ENCODE measurements at regions not wholly inside any gene's neighbourhood (a gene's known extent, or its start where the extent isn't known, plus 50 kb on each side); places are given as distances from the start of the nearest gene placed in this dataset.

DNA sequence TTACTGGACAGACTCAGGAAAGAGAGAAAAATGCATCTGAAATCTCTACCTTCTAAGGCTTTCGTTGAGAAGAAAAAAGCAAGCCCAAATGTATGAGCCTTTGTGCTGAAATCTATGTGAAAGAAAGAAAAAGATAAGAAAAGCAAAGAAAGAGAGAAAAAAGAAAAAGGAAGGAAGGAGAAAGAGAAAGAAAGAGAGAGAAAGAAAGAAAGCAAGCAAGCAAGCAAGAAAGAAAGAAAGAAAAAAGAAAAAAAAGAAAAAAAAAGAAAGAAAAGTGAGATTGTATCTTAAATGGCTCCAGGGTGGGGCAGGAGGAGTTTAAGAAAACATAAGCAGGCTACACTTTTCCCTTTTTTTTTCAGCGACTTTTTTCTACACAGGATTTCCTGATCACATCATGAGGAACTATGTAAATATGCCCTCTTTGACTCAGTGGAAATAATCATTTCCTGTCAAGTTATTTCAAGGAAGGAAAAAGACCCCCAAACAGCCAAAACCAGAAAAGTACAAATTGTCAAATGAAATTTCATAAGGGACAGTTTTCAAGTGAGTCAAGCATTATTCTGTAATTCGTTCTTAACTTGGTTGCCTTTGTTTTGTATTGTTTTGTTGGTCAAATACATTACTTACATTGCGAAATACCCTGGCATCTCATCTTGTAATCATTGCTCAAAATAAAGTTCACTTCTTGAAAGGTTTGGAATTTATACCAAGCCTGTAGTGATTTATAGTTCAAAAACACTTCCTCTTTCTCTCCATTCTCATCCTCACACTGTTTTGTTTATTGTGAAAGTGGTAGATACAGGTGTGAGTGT, 79.5 kb upstream of the RNF217 start:
- H3K27ac ChIP-seq, result peak overlapping the region in 1 of 3 donors; percentile 2
- TF ChIP-seq POLR2A (IDR thresholded peaks at IDR 0.05), result no peak
- TF ChIP-seq, protein P1, sequence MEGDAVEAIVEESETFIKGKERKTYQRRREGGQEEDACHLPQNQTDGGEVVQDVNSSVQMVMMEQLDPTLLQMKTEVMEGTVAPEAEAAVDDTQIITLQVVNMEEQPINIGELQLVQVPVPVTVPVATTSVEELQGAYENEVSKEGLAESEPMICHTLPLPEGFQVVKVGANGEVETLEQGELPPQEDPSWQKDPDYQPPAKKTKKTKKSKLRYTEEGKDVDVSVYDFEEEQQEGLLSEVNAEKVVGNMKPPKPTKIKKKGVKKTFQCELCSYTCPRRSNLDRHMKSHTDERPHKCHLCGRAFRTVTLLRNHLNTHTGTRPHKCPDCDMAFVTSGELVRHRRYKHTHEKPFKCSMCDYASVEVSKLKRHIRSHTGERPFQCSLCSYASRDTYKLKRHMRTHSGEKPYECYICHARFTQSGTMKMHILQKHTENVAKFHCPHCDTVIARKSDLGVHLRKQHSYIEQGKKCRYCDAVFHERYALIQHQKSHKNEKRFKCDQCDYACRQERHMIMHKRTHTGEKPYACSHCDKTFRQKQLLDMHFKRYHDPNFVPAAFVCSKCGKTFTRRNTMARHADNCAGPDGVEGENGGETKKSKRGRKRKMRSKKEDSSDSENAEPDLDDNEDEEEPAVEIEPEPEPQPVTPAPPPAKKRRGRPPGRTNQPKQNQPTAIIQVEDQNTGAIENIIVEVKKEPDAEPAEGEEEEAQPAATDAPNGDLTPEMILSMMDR (IDR thresholded peaks at IDR 0.05), result no peak
- no peaks in the 10 kb centered on the region for H3K36me3 ChIP-seq
- ATAC-seq (peak; percentile 31 to 88 (median 58)), DNase-seq (no peak)
- no peaks in the 10 kb centered on the region for H3K9me3 ChIP-seq
- H3K27me3 ChIP-seq, result no peaks in the 10 kb centered on the region
- WGBS (ENCODE audit: insufficient coverage, low coverage, low lambda C conversion rate, missing lambda C conversion rate), result 22% methylated on average over 4 of the region's 4 CpGs
- H3K4me3 ChIP-seq, result no peak overlapping the region
- intact Hi-C loops (cut with DNase I), result no loop called here
- H3K4me1 ChIP-seq, result peaks cover 0 to 11% (median 0%) of the 10 kb centered on the region in 4 donors

DNA sequence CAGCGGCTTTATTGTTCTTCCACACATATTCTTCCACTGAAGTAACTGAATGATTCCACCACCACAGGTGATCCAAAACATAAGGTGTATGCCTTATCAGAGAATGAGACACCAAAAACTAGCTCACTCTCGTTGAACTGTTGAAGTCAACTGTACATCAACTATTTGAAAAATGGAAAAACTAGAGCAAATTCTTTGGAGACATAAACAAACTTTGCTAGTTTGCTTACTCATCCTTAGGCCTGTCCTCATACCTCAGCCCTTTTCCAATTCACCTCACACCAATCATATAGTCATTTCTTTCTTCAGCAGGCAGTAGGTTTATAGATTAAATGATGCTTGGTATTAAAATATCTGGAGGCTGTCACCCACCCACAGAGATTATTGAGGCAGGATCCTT, 77.1 kb upstream of the RNF217 start:
- Histone ChIP-seq H3K4me3 (no peak overlapping the region), H3K27ac (no peak overlapping the region), H3K36me3 (no peaks in the 10 kb centered on the region), H3K9me3 (no peaks in the 10 kb centered on the region), H3K27me3 (no peaks in the 10 kb centered on the region), H3K4me1 (peaks cover 0 to 11% (median 0%) of the 10 kb centered on the region in 4 donors)
- 92% methylated on average over 2 of the region's 2 CpGs for WGBS (ENCODE audit: insufficient coverage, low coverage, low lambda C conversion rate, missing lambda C conversion rate)
- ATAC-seq (no peak), DNase-seq (no peak)
- no peak for TF ChIP-seq POLR2A (IDR thresholded peaks at IDR 0.05)
- TF ChIP-seq, protein P1 (IDR thresholded peaks at IDR 0.05), result no peak
- intact Hi-C loops (cut with DNase I), result no loop called here

DNA sequence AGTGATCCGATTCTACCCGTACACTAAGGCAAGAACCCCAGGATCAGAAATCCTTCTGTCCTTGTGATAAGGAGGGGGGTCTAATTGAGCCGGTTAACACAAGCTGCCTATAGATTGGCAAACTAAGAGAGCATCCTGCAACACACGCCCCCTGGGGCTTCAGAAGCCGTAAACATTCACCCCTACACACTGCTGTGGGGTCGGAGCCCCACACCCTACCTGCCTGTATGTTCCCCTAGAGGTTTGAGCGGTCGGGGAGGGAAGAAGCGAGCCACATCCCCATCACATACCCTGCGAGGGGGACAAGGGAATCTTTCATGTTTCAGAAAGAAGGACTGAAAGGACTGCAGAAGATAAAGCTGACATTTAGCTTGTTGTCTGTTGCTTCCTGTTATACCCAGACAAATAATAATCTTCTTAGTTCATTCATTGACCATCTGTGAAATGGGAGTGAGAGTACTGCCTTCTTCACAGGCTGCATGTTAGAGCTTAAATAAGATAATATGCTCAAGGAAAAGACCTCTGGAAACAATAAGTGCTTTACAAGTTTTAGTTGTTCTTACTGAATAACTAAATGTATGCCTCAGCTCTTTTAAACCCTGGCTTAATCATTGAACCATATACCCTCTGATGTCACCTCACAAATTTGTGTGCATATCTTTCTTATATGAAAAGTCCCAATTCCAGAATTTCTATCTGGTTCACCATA, 74.2 kb upstream of the RNF217 start:
- H3K27me3 ChIP-seq, result no peaks in the 10 kb centered on the region
- no peak for TF ChIP-seq POLR2A (IDR thresholded peaks at IDR 0.05)
- TF ChIP-seq, protein P1 (IDR thresholded peaks at IDR 0.05), result no peak
- H3K4me1 ChIP-seq, result peaks cover 0 to 2% (median 0%) of the 10 kb centered on the region in 4 donors
- no peak overlapping the region for H3K27ac ChIP-seq
- H3K4me3 ChIP-seq, result no peak overlapping the region
- H3K9me3 ChIP-seq, result no peaks in the 10 kb centered on the region
- WGBS (ENCODE audit: insufficient coverage, low coverage, low lambda C conversion rate, missing lambda C conversion rate), result 94% methylated on average over 3 of the region's 10 CpGs
- ATAC-seq (no peak), DNase-seq (no peak)
- intact Hi-C loops (cut with DNase I), result no loop called here
- H3K36me3 ChIP-seq, result no peaks in the 10 kb centered on the region

GRCh38 chr6:124888581-124889371, 73.5 kb upstream of the RNF217 start:
- ATAC-seq (peak in 2 of 4 donors; percentile 21 to 22), DNase-seq (no peak)
- intact Hi-C loops (cut with DNase I), result no loop called here
- Histone ChIP-seq H3K4me3 (no peak overlapping the region), H3K27ac (no peak overlapping the region), H3K27me3 (no peaks in the 10 kb centered on the region), H3K4me1 (no peaks in the 10 kb centered on the region), H3K36me3 (no peaks in the 10 kb centered on the region), H3K9me3 (no peaks in the 10 kb centered on the region)
- TF ChIP-seq, protein P1 (IDR thresholded peaks at IDR 0.05), result no peak
- WGBS (ENCODE audit: insufficient coverage, low coverage, low lambda C conversion rate, missing lambda C conversion rate), result 36% methylated on average over 5 of the region's 5 CpGs
